Activated naive CD4-positive, alpha-beta T cell treated with anti-CD3 and anti-CD28 coated beads, Interleukin-2, amount 50 U/mL, for 72 hours (primary cell): ENCODE measurements at regions not wholly inside any gene's neighbourhood (a gene's known extent, or its start where the extent isn't known, plus 50 kb on each side); places are given as distances from the start of the nearest gene placed in this dataset.

Experiments
- ATAC-seq, 2 donors: fragments of 150-1000 bp; cut with Tn5 transposase; 2 replicates each; pipeline ENCODE4 v1.10.0; 2021; ENCODE audit warnings: mild to moderate bottlenecking in 2 of 2, moderate library complexity in 2 of 2
- DNase-seq, 2 donors: peaks; one replicate each; pipeline ENCODE4 v3.0.0; 2021 to 2022; ENCODE audit warnings: low spot score in 2 of 2
- H3K27ac Mint-ChIP-seq, 2 donors: one replicate each; pipeline ENCODE4 v1.8.0; 2022; ENCODE audit warnings: mild to moderate bottlenecking in 2 of 2, mixed read lengths in 2 of 2
- H3K36me3 Mint-ChIP-seq, 2 donors: one replicate each; pipeline ENCODE4 v1.8.0; 2022; ENCODE audit warnings: mixed read lengths in 2 of 2
- H3K9me3 Mint-ChIP-seq, 2 donors: one replicate each; pipeline ENCODE4 v1.8.0; 2022; ENCODE audit warnings: mixed read lengths in 2 of 2

GRCh38 chr10:2878818-2879217 lies 188.5 kb upstream of the PFKP start:
- DNase-seq (no peak), ATAC-seq (no peak)
- no peak overlapping the region for H3K27ac Mint-ChIP-seq
- no peaks in the 10 kb centered on the region for H3K36me3 Mint-ChIP-seq
- H3K9me3 Mint-ChIP-seq: no peaks in the 10 kb centered on the region

GRCh38 chr10:2876032-2876431 lies 191.3 kb upstream of the PFKP start:
- no peaks in the 10 kb centered on the region for H3K36me3 Mint-ChIP-seq

GRCh38 chr10:2874963-2875362 lies 192.4 kb upstream of the PFKP start:
- no peak for DNase-seq

More at GRCh38 chr10:2876032-2876431, 191.3 kb upstream of the PFKP start:
- DNase-seq (no peak), ATAC-seq (no peak)
- no peak overlapping the region for H3K27ac Mint-ChIP-seq
- H3K9me3 Mint-ChIP-seq: peaks cover 0 to 4% of the 10 kb centered on the region in 2 donors

GRCh38 chr10:2873769-2874168 lies 193.6 kb upstream of the PFKP start:
- H3K36me3 Mint-ChIP-seq: no peaks in the 10 kb centered on the region
- no peak overlapping the region for H3K27ac Mint-ChIP-seq
- ATAC-seq (no peak), DNase-seq (no peak)
- peaks cover 0 to 4% of the 10 kb centered on the region in 2 donors for H3K9me3 Mint-ChIP-seq

More at GRCh38 chr10:2874963-2875362, 192.4 kb upstream of the PFKP start:
- no peak overlapping the region for H3K27ac Mint-ChIP-seq
- no peaks in the 10 kb centered on the region for H3K36me3 Mint-ChIP-seq
- ATAC-seq: no peak
- H3K9me3 Mint-ChIP-seq: peaks cover 0 to 4% of the 10 kb centered on the region in 2 donors

- ATAC-seq: no peak
- Mint-ChIP-seq H3K27ac (no peak overlapping the region), H3K9me3 (peaks cover 0 to 4% of the 10 kb centered on the region in 2 donors), H3K36me3 (no peaks in the 10 kb centered on the region)
- no peak for DNase-seq
Observed at GRCh38 chr10:2871673-2872219, 195.6 kb upstream of the PFKP start.

- Mint-ChIP-seq H3K9me3 (peaks cover 0 to 4% of the 10 kb centered on the region in 2 donors), H3K36me3 (no peaks in the 10 kb centered on the region), H3K27ac (no peak overlapping the region)
- ATAC-seq (no peak), DNase-seq (no peak)
Observed at GRCh38 chr10:2870654-2871053, 196.7 kb upstream of the PFKP start.

- ATAC-seq (no peak), DNase-seq (no peak)
- no peaks in the 10 kb centered on the region for H3K36me3 Mint-ChIP-seq
- H3K27ac Mint-ChIP-seq: no peak overlapping the region
- H3K9me3 Mint-ChIP-seq: peaks cover 0 to 4% of the 10 kb centered on the region in 2 donors
Observed at GRCh38 chr10:2867788-2868299, 199.5 kb upstream of the PFKP start.

GRCh38 chr10:2866569-2866968 lies 200.8 kb upstream of the PFKP start:
- Mint-ChIP-seq H3K27ac (no peak overlapping the region), H3K36me3 (no peaks in the 10 kb centered on the region), H3K9me3 (peaks cover 0 to 3% of the 10 kb centered on the region in 2 donors)
- ATAC-seq (no peak), DNase-seq (no peak)

GRCh38 chr10:2861632-2862210 lies 205.6 kb upstream of the PFKP start:
- H3K9me3 Mint-ChIP-seq: peaks cover 0 to 4% of the 10 kb centered on the region in 2 donors
- DNase-seq (no peak), ATAC-seq (no peak)
- H3K27ac Mint-ChIP-seq: no peak overlapping the region
- no peaks in the 10 kb centered on the region for H3K36me3 Mint-ChIP-seq

GRCh38 chr10:2858452-2858851 lies 208.9 kb upstream of the PFKP start:
- peaks cover 0 to 4% of the 10 kb centered on the region in 2 donors for H3K9me3 Mint-ChIP-seq
- no peak for ATAC-seq
- no peak for DNase-seq
- H3K36me3 Mint-ChIP-seq: no peaks in the 10 kb centered on the region
- no peak overlapping the region for H3K27ac Mint-ChIP-seq

GRCh38 chr10:2856598-2856997 lies 210.8 kb upstream of the PFKP start:
- peaks cover 0 to 2% of the 10 kb centered on the region in 2 donors for H3K9me3 Mint-ChIP-seq
- DNase-seq: no peak
- H3K36me3 Mint-ChIP-seq: no peaks in the 10 kb centered on the region
- no peak for ATAC-seq
- H3K27ac Mint-ChIP-seq: no peak overlapping the region

GRCh38 chr10:2852574-2853323 lies 214.6 kb upstream of the PFKP start:
- Mint-ChIP-seq H3K36me3 (no peaks in the 10 kb centered on the region), H3K27ac (no peak overlapping the region), H3K9me3 (no peaks in the 10 kb centered on the region)
- no peak for DNase-seq
- ATAC-seq: no peak

GRCh38 chr10:2851566-2851965 lies 215.8 kb upstream of the PFKP start:
- Mint-ChIP-seq H3K9me3 (no peaks in the 10 kb centered on the region), H3K27ac (no peak overlapping the region), H3K36me3 (no peaks in the 10 kb centered on the region)
- ATAC-seq (no peak), DNase-seq (no peak)

GRCh38 chr10:2850202-2850601 lies 217.1 kb upstream of the PFKP start:
- Mint-ChIP-seq H3K36me3 (no peaks in the 10 kb centered on the region), H3K27ac (no peak overlapping the region), H3K9me3 (no peaks in the 10 kb centered on the region)
- no peak for DNase-seq
- no peak for ATAC-seq

GRCh38 chr10:2844925-2845324 lies 222.4 kb upstream of the PFKP start:
- Mint-ChIP-seq H3K9me3 (no peaks in the 10 kb centered on the region), H3K36me3 (no peaks in the 10 kb centered on the region), H3K27ac (no peak overlapping the region)
- ATAC-seq (no peak), DNase-seq (no peak)

GRCh38 chr10:2839081-2839725 lies 228.1 kb upstream of the PFKP start:
- peak in 1 of 2 donors; percentile 44 for DNase-seq

GRCh38 chr10:2837674-2838073 lies 229.7 kb upstream of the PFKP start:
- ATAC-seq (no peak), DNase-seq (no peak)
- H3K9me3 Mint-ChIP-seq: no peaks in the 10 kb centered on the region
- no peaks in the 10 kb centered on the region for H3K36me3 Mint-ChIP-seq
- H3K27ac Mint-ChIP-seq: no peak overlapping the region

More at GRCh38 chr10:2839081-2839725, 228.1 kb upstream of the PFKP start:
- no peaks in the 10 kb centered on the region for H3K9me3 Mint-ChIP-seq
- peak; percentile 36 to 64 for ATAC-seq
- H3K36me3 Mint-ChIP-seq: no peaks in the 10 kb centered on the region
- H3K27ac Mint-ChIP-seq: no peak overlapping the region
